Hepatocyte (in vitro differentiated cells): ENCODE measurements at regions not wholly inside any gene's neighbourhood (a gene's known extent, or its start where the extent isn't known, plus 50 kb on each side); places are given as distances from the start of the nearest gene placed in this dataset.

Experiments
- DNase-seq: peaks from one replicate; pipeline ENCODE4 v3.0.0-alpha.2; 2016; ENCODE audit warnings: low spot score
- H2AFZ ChIP-seq: fragments of 200-600 bp; sonication (generic); 2 replicates; pipeline ENCODE4 v1.6.0; 2016; ENCODE audit warnings: antibody characterized with exemption, mild to moderate bottlenecking
- H3K27ac ChIP-seq: fragments of 200-600 bp; sonication (generic); 2 replicates; pipeline ENCODE4 v1.5.1; 2016; ENCODE audit warnings: mild to moderate bottlenecking
- H3K27me3 ChIP-seq: fragments of 200-600 bp; sonication (generic); 2 replicates; pipeline ENCODE4 v1.6.1; 2016
- H3K36me3 ChIP-seq: fragments of 200-600 bp; sonication (generic); replicated peaks from 2 replicates; pipeline ENCODE4 v1.5.1; 2016; ENCODE audit warnings: low read depth; ENCODE audit not compliant: insufficient read depth
- H3K4me1 ChIP-seq: fragments of 200-600 bp; sonication (generic); 2 replicates; pipeline ENCODE4 v1.5.1; 2016; ENCODE audit warnings: mild to moderate bottlenecking, moderate library complexity; ENCODE audit not compliant: insufficient read depth
- H3K4me2 ChIP-seq: fragments of 200-600 bp; sonication (generic); 2 replicates; pipeline ENCODE4 v1.6.0; 2016
- H3K4me3 ChIP-seq: fragments of 200-600 bp; sonication (generic); 2 replicates; pipeline ENCODE4 v1.5.1; 2016; ENCODE audit warnings: mild to moderate bottlenecking
- H3K79me2 ChIP-seq: fragments of 200-600 bp; sonication (generic); 2 replicates; pipeline ENCODE4 v1.6.0; 2017; ENCODE audit warnings: mild to moderate bottlenecking
- H3K9me2 ChIP-seq: fragments of 200-600 bp; sonication (generic); replicated peaks from 2 replicates; pipeline ENCODE4 v1.6.0; 2017; ENCODE audit warnings: mild to moderate bottlenecking; ENCODE audit not compliant: insufficient read depth
- H3K9me3 ChIP-seq: fragments of 200-600 bp; sonication (generic); 2 replicates; pipeline ENCODE4 v1.5.1; 2016; ENCODE audit warnings: low read depth, mild to moderate bottlenecking
- H4K20me1 ChIP-seq: fragments of 200-600 bp; sonication (generic); 2 replicates; pipeline ENCODE4 v1.6.0; 2016; ENCODE audit warnings: mild to moderate bottlenecking; ENCODE audit not compliant: insufficient read depth, poor library complexity, severe bottlenecking
- EZH2 ChIP-seq: fragments of 200-600 bp; sonication (generic); IDR thresholded peaks from 2 replicates; pipeline ENCODE4 v1.6.1; 2016; ENCODE audit warnings: antibody characterized with exemption, mild to moderate bottlenecking, borderline replicate concordance
- EZH2phosphoT487 ChIP-seq: fragments of 200-600 bp; sonication (generic); IDR thresholded peaks from one replicate; pipeline ENCODE4 v1.6.1; 2018; ENCODE audit warnings: antibody characterized with exemption, mild to moderate bottlenecking, low read depth, moderate library complexity; ENCODE audit not compliant: unreplicated experiment, severe bottlenecking
- WGBS: methylation state at CpG from one replicate; pipeline ENCODE4 v1.1.6; 2016; ENCODE audit warnings: low lambda C conversion rate; ENCODE audit errors: missing lambda C conversion rate; 5-methylcytosine and 5-hydroxymethylcytosine counted together
- TF ChIP-seq, protein P1 (sequence below): fragments of 200-600 bp; sonication (generic); IDR thresholded peaks from 2 replicates; pipeline ENCODE4 v1.5.1; 2016; ENCODE audit warnings: antibody characterized with exemption, mild to moderate bottlenecking; ENCODE audit not compliant: poor library complexity

DNA sequence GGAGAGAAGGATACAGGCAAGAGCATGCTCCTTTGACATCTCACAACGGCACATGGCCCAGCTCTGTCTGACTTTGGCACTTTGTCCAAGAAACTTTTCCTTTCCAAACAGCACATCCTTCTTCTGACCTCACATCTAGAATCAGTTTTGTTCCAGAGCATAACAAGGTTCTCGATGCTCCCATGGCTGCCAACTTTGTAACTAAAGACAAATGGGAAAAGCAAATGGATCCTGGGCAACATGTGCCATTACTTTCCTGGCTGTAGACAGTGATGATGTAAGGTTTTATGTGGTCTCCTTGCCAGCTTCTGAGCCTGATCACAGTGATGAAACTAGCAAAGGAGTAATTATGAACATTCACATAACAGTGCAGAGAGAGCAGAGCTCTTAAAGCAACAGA, 171.8 kb upstream of the C1orf87 start:
- no peaks in the 10 kb centered on the region for H3K36me3 ChIP-seq
- TF ChIP-seq, protein P1, sequence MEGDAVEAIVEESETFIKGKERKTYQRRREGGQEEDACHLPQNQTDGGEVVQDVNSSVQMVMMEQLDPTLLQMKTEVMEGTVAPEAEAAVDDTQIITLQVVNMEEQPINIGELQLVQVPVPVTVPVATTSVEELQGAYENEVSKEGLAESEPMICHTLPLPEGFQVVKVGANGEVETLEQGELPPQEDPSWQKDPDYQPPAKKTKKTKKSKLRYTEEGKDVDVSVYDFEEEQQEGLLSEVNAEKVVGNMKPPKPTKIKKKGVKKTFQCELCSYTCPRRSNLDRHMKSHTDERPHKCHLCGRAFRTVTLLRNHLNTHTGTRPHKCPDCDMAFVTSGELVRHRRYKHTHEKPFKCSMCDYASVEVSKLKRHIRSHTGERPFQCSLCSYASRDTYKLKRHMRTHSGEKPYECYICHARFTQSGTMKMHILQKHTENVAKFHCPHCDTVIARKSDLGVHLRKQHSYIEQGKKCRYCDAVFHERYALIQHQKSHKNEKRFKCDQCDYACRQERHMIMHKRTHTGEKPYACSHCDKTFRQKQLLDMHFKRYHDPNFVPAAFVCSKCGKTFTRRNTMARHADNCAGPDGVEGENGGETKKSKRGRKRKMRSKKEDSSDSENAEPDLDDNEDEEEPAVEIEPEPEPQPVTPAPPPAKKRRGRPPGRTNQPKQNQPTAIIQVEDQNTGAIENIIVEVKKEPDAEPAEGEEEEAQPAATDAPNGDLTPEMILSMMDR, result no peak
- TF ChIP-seq EZH2phosphoT487, result no peak
- no peak for TF ChIP-seq EZH2
- no peaks in the 10 kb centered on the region for H4K20me1 ChIP-seq
- no peaks in the 10 kb centered on the region for H3K9me2 ChIP-seq
- no peak overlapping the region for H3K4me2 ChIP-seq
- no peak overlapping the region for H3K4me3 ChIP-seq
- H3K27ac ChIP-seq, result no peak overlapping the region
- H3K4me1 ChIP-seq, result no peaks in the 10 kb centered on the region
- DNase-seq, result no peak
- H3K9me3 ChIP-seq, result no peaks in the 10 kb centered on the region
- H2AFZ ChIP-seq, result no peak overlapping the region
- no peaks in the 10 kb centered on the region for H3K79me2 ChIP-seq
- no peaks in the 10 kb centered on the region for H3K27me3 ChIP-seq
- 86% methylated on average over 2 of the region's 2 CpGs for WGBS

DNA sequence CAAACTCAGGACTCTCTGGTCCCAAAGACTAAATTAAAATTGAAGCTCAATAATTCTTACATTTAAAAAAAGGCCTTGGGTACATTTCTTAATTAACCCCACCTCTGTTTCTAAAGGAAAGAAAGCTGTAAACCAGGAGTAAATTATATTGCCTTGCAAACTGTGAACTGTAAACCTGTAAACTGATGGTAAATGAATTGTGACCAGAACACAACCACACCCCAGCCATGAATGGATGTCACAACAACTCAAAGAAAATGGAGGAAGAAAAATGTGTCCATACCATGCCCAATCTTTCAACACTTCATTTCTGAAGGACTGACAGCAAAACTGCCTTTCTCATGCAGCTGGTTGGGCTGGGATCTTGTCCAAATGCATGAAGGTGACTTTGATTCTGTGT, 171.3 kb upstream of the C1orf87 start:
- DNase-seq, result no peak
- H4K20me1 ChIP-seq, result no peaks in the 10 kb centered on the region
- H3K9me2 ChIP-seq, result no peaks in the 10 kb centered on the region
- no peak overlapping the region for H3K4me3 ChIP-seq
- no peak overlapping the region for H3K4me2 ChIP-seq
- H3K4me1 ChIP-seq, result no peaks in the 10 kb centered on the region
- TF ChIP-seq, protein P1, result no peak
- TF ChIP-seq EZH2 (no peak), EZH2phosphoT487 (no peak)
- no peak overlapping the region for H2AFZ ChIP-seq
- no peaks in the 10 kb centered on the region for H3K36me3 ChIP-seq
- no peak overlapping the region for H3K27ac ChIP-seq
- H3K9me3 ChIP-seq, result no peaks in the 10 kb centered on the region
- H3K27me3 ChIP-seq, result no peaks in the 10 kb centered on the region
- no peaks in the 10 kb centered on the region for H3K79me2 ChIP-seq

DNA sequence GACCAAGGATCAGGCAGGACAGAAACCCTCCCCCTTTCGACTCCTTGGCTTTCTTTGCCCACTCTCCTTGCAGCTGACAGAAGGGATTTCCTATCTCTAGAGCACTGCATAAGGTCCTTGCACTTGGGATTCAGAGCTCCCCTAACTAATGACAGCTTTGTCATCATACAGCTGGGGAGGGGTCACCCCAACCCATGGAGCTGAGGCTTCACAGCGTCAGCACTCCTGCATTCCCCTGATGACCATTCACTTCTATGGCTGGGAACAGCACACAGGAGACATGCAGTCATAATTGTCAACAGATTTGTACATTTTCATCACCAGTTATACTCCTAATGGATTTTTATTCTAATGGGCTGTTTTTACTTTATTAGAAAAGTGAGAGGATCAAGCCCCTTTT, 161.7 kb upstream of the C1orf87 start:
- Histone ChIP-seq H3K4me1 (no peaks in the 10 kb centered on the region), H3K9me2 (no peaks in the 10 kb centered on the region), H3K27me3 (no peaks in the 10 kb centered on the region), H3K79me2 (no peaks in the 10 kb centered on the region), H3K27ac (no peak overlapping the region), H4K20me1 (no peaks in the 10 kb centered on the region), H2AFZ (no peak overlapping the region), H3K4me2 (no peak overlapping the region), H3K36me3 (no peaks in the 10 kb centered on the region), H3K9me3 (no peaks in the 10 kb centered on the region), H3K4me3 (no peak overlapping the region)
- TF ChIP-seq EZH2 (no peak), EZH2phosphoT487 (no peak)
- TF ChIP-seq, protein P1, result no peak
- DNase-seq, result no peak
- WGBS, result 91% methylated on average over 2 of the region's 2 CpGs

DNA sequence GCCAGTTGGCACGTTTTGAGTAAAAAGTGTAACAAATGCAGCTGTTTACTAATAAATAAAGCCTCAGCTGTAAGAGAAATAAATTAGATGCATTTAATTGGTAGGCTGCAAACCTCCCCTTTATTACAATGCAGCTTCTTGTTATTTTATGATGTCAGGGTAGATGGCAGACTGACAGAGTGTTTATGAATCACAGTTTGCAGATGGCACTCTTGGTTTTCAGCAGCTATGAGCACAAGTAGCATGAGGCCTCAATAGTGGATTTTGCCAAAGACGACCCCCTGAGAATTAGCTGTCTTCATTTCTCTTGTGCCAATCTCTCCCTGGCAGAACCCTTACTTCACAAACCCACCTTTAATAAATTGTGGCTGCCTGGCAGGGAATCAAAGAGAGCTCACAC, 161.2 kb upstream of the C1orf87 start:
- no peaks in the 10 kb centered on the region for H3K36me3 ChIP-seq
- H2AFZ ChIP-seq, result no peak overlapping the region
- TF ChIP-seq EZH2phosphoT487 (no peak), EZH2 (no peak)
- TF ChIP-seq, protein P1, result no peak

More for the DNA sequence above, 161.2 kb upstream of the C1orf87 start:
- no peaks in the 10 kb centered on the region for H3K79me2 ChIP-seq
- WGBS, result 72% methylated on average over 2 of the region's 2 CpGs
- H3K9me2 ChIP-seq, result no peaks in the 10 kb centered on the region
- no peak overlapping the region for H3K27ac ChIP-seq
- no peaks in the 10 kb centered on the region for H4K20me1 ChIP-seq
- no peak overlapping the region for H3K4me2 ChIP-seq
- DNase-seq, result no peak
- H3K4me1 ChIP-seq, result no peaks in the 10 kb centered on the region
- no peaks in the 10 kb centered on the region for H3K9me3 ChIP-seq
- H3K27me3 ChIP-seq, result no peaks in the 10 kb centered on the region
- no peak overlapping the region for H3K4me3 ChIP-seq
